SK-N-SH treated with all-trans-retinoic acid at 6 μM for 48 hours (cell line): ENCODE measurements at regions not wholly inside any gene's neighbourhood (a gene's known extent, or its start where the extent isn't known, plus 50 kb on each side); places are given as distances from the start of the nearest gene placed in this dataset.
"Not testable (repeated sequence)": the region's sequence is repeated elsewhere in the genome, so short reads cannot be mapped to it uniquely, and the experiment has no call there.

Source experiments
- ATAC-seq: fragments of 200-7000 bp; cut with Tn5 transposase; 3 replicates; pipeline ENCODE4 v1.9.1; 2020; ENCODE audit warnings: mild to moderate bottlenecking, moderate library complexity
- ARNTL ChIP-seq: fragments of 450-650 bp; formaldehyde crosslinking; IDR thresholded peaks from 2 replicates; pipeline ENCODE4 v1.5.0; 2020; ENCODE audit warnings: low read depth, mild to moderate bottlenecking, moderate library complexity, borderline replicate concordance
- BACH2 ChIP-seq: fragments of 250-450 bp; sonication (Bioruptor Pico); IDR thresholded peaks from 2 replicates; pipeline ENCODE4 v1.9.0; 2021; ENCODE audit warnings: mild to moderate bottlenecking, borderline replicate concordance
- CSDC2 ChIP-seq: fragments of 250-450 bp; sonication (Bioruptor Pico); IDR thresholded peaks from 2 replicates; pipeline ENCODE4 v1.5.0; 2020; ENCODE audit warnings: mild to moderate bottlenecking, moderate library complexity
- GLIS3 ChIP-seq: fragments of 250-450 bp; sonication (Bioruptor Pico); IDR thresholded peaks from 2 replicates; pipeline ENCODE4 v1.5.0; 2020; ENCODE audit warnings: mild to moderate bottlenecking, moderate library complexity
- ISL1 ChIP-seq: fragments of 250-450 bp; sonication (Bioruptor Pico); IDR thresholded peaks from 2 replicates; pipeline ENCODE4 v2.1.2; 2022; ENCODE audit warnings: mild to moderate bottlenecking, moderate library complexity
- OSR1 ChIP-seq: fragments of 250-450 bp; sonication (Bioruptor Pico); IDR thresholded peaks from 2 replicates; pipeline ENCODE4 v1.8.0; 2022; ENCODE audit warnings: moderate library complexity, mild to moderate bottlenecking, inconsistent platforms
- PPARA ChIP-seq: fragments of 250-450 bp; sonication (Bioruptor Pico); IDR thresholded peaks from 2 replicates; pipeline ENCODE4 v1.5.0; 2020; ENCODE audit warnings: mild to moderate bottlenecking, borderline replicate concordance
- RARB ChIP-seq: fragments of 250-450 bp; sonication (Bioruptor Pico); IDR thresholded peaks from 2 replicates; pipeline ENCODE4 v1.8.0; 2021; ENCODE audit warnings: mild to moderate bottlenecking, moderate library complexity
- SNAI2 ChIP-seq: fragments of 250-450 bp; sonication (Bioruptor Pico); IDR thresholded peaks from 2 replicates; pipeline ENCODE4 v1.5.0; 2020; ENCODE audit warnings: mild to moderate bottlenecking, moderate library complexity
- TCF4 ChIP-seq: fragments of 250-450 bp; sonication (Bioruptor Pico); IDR thresholded peaks from 2 replicates; pipeline ENCODE4 v1.8.0; 2021; ENCODE audit warnings: mild to moderate bottlenecking, moderate library complexity, borderline replicate concordance
- ZC3H10 ChIP-seq: fragments of 250-450 bp; sonication (Bioruptor Pico); IDR thresholded peaks from 2 replicates; pipeline ENCODE4 v1.5.1; 2021; ENCODE audit warnings: mild to moderate bottlenecking, moderate library complexity
- ZFP3 ChIP-seq: fragments of 250-450 bp; sonication (Bioruptor Pico); IDR thresholded peaks from 2 replicates; pipeline ENCODE4 v1.5.0; 2020; ENCODE audit warnings: mild to moderate bottlenecking, moderate library complexity
- ZFP30 ChIP-seq: fragments of 450-650 bp; formaldehyde crosslinking; IDR thresholded peaks from 2 replicates; pipeline ENCODE4 v1.5.0; 2022; ENCODE audit warnings: mild to moderate bottlenecking, moderate library complexity
- ZNF8 ChIP-seq: fragments of 450-650 bp; formaldehyde crosslinking; IDR thresholded peaks from 2 replicates; pipeline ENCODE4 v1.5.0; 2020; ENCODE audit warnings: mild to moderate bottlenecking, moderate library complexity
- TF ChIP-seq, protein P1 (sequence below): fragments of 250-450 bp; sonication (Bioruptor Pico); IDR thresholded peaks from 2 replicates; pipeline ENCODE4 v1.8.0; 2021; ENCODE audit warnings: low read depth, mild to moderate bottlenecking, moderate library complexity, borderline replicate concordance
- TF ChIP-seq, protein P2 (sequence below): fragments of 250-450 bp; sonication (Bioruptor Pico); IDR thresholded peaks from 2 replicates; pipeline ENCODE4 v1.5.0; 2020; ENCODE audit warnings: mild to moderate bottlenecking, moderate library complexity
- TF ChIP-seq, protein P3 (sequence below): fragments of 250-450 bp; sonication (Bioruptor Pico); IDR thresholded peaks from 2 replicates; pipeline ENCODE4 v1.8.0; 2020; ENCODE audit warnings: mild to moderate bottlenecking, moderate library complexity, borderline replicate concordance
- TF ChIP-seq, protein P4 (sequence below): fragments of 250-450 bp; sonication (Bioruptor Pico); IDR thresholded peaks from 2 replicates; pipeline ENCODE4 v1.5.1; 2021; ENCODE audit warnings: mild to moderate bottlenecking, moderate library complexity

DNA sequence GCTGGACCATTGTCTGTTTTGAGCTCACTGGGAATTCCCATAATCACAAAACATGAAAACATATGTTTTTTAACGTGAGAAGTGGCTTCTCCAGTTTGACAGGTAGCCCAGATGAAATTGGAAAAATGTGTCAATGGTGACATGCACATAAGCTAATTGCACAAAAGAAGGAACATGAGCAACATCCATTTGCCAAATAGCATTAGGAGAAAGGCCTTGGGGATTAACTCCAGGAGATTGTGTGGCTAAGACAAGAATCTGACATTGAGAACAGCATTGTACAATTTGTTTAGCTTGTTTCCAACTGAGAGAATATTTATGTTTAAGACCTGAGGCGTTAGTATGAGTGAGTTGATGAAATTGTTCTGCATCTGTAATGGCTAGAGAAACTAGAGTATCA is 147.0 kb upstream of the API5 start:
- TF ChIP-seq ARNTL (CRISPR knock-in tag) (no peak), RARB (CRISPR knock-in tag) (no peak), ISL1 (CRISPR knock-in tag) (no peak), TCF4 (no peak), OSR1 (no peak), ZFP30 (no peak), CSDC2 (CRISPR knock-in tag) (no peak), ZNF8 (CRISPR knock-in tag) (no peak), PPARA (CRISPR knock-in tag) (no peak)
- TF ChIP-seq, protein P1, sequence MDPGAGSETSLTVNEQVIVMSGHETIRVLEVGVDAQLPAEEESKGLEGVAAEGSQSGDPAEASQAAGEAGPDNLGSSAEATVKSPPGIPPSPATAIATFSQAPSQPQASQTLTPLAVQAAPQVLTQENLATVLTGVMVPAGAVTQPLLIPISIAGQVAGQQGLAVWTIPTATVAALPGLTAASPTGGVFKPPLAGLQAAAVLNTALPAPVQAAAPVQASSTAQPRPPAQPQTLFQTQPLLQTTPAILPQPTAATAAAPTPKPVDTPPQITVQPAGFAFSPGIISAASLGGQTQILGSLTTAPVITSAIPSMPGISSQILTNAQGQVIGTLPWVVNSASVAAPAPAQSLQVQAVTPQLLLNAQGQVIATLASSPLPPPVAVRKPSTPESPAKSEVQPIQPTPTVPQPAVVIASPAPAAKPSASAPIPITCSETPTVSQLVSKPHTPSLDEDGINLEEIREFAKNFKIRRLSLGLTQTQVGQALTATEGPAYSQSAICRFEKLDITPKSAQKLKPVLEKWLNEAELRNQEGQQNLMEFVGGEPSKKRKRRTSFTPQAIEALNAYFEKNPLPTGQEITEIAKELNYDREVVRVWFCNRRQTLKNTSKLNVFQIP, result no peak
- TF ChIP-seq, protein P2, sequence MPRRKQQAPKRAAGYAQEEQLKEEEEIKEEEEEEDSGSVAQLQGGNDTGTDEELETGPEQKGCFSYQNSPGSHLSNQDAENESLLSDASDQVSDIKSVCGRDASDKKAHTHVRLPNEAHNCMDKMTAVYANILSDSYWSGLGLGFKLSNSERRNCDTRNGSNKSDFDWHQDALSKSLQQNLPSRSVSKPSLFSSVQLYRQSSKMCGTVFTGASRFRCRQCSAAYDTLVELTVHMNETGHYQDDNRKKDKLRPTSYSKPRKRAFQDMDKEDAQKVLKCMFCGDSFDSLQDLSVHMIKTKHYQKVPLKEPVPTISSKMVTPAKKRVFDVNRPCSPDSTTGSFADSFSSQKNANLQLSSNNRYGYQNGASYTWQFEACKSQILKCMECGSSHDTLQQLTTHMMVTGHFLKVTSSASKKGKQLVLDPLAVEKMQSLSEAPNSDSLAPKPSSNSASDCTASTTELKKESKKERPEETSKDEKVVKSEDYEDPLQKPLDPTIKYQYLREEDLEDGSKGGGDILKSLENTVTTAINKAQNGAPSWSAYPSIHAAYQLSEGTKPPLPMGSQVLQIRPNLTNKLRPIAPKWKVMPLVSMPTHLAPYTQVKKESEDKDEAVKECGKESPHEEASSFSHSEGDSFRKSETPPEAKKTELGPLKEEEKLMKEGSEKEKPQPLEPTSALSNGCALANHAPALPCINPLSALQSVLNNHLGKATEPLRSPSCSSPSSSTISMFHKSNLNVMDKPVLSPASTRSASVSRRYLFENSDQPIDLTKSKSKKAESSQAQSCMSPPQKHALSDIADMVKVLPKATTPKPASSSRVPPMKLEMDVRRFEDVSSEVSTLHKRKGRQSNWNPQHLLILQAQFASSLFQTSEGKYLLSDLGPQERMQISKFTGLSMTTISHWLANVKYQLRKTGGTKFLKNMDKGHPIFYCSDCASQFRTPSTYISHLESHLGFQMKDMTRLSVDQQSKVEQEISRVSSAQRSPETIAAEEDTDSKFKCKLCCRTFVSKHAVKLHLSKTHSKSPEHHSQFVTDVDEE (CRISPR knock-in tag), result no peak
- TF ChIP-seq, protein P3, sequence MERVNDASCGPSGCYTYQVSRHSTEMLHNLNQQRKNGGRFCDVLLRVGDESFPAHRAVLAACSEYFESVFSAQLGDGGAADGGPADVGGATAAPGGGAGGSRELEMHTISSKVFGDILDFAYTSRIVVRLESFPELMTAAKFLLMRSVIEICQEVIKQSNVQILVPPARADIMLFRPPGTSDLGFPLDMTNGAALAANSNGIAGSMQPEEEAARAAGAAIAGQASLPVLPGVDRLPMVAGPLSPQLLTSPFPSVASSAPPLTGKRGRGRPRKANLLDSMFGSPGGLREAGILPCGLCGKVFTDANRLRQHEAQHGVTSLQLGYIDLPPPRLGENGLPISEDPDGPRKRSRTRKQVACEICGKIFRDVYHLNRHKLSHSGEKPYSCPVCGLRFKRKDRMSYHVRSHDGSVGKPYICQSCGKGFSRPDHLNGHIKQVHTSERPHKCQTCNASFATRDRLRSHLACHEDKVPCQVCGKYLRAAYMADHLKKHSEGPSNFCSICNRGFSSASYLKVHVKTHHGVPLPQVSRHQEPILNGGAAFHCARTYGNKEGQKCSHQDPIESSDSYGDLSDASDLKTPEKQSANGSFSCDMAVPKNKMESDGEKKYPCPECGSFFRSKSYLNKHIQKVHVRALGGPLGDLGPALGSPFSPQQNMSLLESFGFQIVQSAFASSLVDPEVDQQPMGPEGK (CRISPR knock-in tag), result no peak
- TF ChIP-seq, all 23 proteins: peak for 0
- ATAC-seq, result no peak

DNA sequence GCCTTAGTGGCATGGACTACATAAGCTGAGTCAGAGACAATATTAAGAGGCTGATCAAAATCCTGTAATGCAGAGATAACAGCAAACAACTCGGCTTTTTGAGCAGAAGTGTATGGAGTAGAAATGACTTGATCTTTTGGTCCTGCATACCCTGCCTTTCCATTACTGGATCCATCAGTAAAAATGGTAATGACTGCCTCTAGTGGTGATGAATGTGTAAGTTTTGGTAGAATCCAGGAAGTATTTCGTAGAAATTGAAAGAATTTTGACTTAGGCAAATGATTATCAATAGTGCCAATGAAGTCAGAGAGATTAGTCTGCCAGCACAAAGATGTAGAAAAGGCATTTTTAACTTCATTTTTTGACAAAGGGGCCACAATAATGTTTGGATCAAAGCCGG is 146.4 kb upstream of the API5 start:
- ATAC-seq, result not testable (repeated sequence)

DNA sequence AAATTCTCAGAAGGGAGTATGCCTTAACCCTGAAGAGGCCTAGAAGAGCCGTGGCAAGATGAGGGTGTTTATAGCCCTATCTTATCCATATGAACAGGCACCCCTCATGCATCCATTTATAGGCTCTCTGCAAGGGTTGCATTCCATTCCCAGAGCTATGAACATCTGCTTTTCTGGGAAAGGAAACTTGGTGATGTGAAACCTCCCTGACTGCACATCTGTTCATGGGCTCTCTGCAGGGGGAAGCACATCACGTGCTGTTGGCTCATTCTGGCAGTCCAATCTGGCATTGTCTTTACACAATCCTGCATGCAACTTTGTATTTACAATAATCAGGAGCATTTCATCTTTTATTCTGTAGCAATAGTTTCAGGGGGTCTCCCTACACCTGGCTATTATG is 143.6 kb upstream of the API5 start:
- not testable (repeated sequence) for ATAC-seq

DNA sequence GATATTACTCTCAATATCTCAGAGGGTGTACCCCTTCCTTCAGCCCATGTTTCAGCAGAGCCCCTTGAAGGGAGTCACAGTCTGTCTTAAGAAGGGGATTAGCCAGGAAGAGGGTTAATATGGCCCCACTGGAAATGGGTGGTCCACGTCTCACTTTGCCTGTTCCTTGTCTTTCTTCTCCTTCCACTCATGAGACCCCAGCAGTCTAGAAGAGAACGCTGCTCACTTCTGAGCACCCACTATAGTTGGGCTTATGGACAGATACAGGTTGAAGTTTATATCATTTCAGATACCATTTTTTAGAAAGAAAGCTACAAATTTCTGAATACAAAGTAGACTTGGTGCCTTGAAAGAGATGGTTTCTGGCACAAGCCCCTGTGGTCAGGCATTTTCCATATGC is 139.3 kb upstream of the API5 start:
- ATAC-seq, result no peak
- TF ChIP-seq, protein P4, sequence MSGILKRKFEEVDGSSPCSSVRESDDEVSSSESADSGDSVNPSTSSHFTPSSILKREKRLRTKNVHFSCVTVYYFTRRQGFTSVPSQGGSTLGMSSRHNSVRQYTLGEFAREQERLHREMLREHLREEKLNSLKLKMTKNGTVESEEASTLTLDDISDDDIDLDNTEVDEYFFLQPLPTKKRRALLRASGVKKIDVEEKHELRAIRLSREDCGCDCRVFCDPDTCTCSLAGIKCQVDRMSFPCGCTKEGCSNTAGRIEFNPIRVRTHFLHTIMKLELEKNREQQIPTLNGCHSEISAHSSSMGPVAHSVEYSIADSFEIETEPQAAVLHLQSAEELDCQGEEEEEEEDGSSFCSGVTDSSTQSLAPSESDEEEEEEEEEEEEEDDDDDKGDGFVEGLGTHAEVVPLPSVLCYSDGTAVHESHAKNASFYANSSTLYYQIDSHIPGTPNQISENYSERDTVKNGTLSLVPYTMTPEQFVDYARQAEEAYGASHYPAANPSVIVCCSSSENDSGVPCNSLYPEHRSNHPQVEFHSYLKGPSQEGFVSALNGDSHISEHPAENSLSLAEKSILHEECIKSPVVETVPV, result no peak
- TF ChIP-seq PPARA (CRISPR knock-in tag) (no peak), RARB (CRISPR knock-in tag) (no peak), ZC3H10 (CRISPR knock-in tag) (no peak), BACH2 (CRISPR knock-in tag) (no peak)
- TF ChIP-seq, protein P3 (CRISPR knock-in tag), result no peak
- TF ChIP-seq, protein P1, result no peak

DNA sequence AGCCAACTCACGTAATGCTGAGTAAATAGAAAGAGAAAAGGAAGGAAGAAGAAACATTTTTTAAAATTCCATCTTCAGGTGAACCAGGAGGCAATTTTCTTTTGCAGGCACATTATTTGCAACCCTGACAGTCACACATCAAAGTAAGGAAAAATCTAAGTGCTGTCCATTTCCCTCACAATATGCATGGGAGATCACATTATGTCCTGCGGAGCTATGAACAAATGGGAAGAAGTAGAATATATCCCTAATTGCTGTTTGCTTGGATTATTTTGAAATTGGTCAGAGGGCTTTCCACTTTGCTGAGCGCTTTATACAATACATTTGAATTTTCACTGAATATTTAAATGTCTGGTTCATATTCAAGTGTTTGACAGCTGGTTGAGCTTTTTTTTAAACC is 133.8 kb upstream of the API5 start:
- no peak for ATAC-seq
- TF ChIP-seq CSDC2 (CRISPR knock-in tag) (no peak), SNAI2 (CRISPR knock-in tag) (no peak), ZFP3 (CRISPR knock-in tag) (no peak), GLIS3 (no peak), RARB (CRISPR knock-in tag) (no peak), ARNTL (CRISPR knock-in tag) (no peak)
- TF ChIP-seq, protein P1, result no peak
- TF ChIP-seq, protein P2 (CRISPR knock-in tag), result no peak
